ENCODE measurements at regions not wholly inside any gene's neighbourhood (a gene's known extent, or its start where the extent isn't known, plus 50 kb on each side); places are given as distances from the start of the nearest gene placed in this dataset.

DNA sequence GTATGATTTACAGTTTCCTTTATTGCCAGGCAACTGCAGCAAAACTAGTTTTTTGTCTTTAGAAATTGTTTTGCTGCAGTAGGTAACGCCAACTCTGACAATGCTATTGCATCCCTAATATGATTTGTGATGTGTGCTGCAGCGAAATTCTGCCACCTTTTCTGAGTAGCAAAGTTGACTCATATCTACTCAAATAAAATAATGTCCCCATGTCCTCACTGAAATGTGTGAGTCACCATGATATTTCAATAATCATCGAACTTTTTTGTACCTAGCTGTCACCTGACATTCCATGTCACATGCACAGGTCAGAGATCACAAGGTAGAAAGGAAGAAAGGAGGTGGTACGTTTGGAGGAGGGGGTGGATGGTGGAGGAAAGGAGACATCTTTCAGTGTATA, 205.0 kb downstream of the RAD51AP2 start:
- TF ChIP-seq, protein P1, sequence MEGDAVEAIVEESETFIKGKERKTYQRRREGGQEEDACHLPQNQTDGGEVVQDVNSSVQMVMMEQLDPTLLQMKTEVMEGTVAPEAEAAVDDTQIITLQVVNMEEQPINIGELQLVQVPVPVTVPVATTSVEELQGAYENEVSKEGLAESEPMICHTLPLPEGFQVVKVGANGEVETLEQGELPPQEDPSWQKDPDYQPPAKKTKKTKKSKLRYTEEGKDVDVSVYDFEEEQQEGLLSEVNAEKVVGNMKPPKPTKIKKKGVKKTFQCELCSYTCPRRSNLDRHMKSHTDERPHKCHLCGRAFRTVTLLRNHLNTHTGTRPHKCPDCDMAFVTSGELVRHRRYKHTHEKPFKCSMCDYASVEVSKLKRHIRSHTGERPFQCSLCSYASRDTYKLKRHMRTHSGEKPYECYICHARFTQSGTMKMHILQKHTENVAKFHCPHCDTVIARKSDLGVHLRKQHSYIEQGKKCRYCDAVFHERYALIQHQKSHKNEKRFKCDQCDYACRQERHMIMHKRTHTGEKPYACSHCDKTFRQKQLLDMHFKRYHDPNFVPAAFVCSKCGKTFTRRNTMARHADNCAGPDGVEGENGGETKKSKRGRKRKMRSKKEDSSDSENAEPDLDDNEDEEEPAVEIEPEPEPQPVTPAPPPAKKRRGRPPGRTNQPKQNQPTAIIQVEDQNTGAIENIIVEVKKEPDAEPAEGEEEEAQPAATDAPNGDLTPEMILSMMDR (IDR thresholded peaks at IDR 0.05; ENCODE audit: poor library complexity): no peak
- TF ChIP-seq EZH2phosphoT487 (IDR thresholded peaks at IDR 0.05; ENCODE audit: low read depth, severe bottlenecking, unreplicated experiment): no peak

Measured in hepatocyte (in vitro differentiated cells).